ENCODE measurements at regions not wholly inside any gene's neighbourhood (a gene's known extent, or its start where the extent isn't known, plus 50 kb on each side); places are given as distances from the start of the nearest gene placed in this dataset.
"Not testable (repeated sequence)": the region's sequence is repeated elsewhere in the genome, so short reads cannot be mapped to it uniquely, and the experiment has no call there.

DNA sequence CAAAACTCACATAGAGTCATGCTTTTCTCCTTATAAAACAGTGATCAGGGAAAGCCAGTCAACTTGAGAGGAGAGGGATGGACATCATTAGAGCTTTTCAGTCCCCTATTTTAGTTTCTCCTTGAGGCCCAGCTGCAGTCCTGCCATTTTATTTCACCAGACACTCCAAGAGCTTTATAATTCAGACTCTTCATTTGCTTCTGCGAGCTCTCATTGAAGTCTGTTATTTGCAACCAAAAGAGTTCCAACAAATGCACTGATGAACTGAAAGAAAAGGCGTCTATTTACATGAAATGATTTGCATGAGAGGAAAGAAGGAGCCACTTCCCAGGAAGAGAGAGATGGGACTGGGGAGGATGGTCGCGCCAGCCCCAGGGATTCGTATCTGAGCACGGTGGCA lies 86.8 kb downstream of the NDUFA12 start:
- no peak for DNase-seq (ENCODE audit: low read depth)

- no peak for DNase-seq (ENCODE audit: low read depth)
Measured at GRCh38 chr12:94909663-94910062, 93.8 kb downstream of the NDUFA12 start.

DNA sequence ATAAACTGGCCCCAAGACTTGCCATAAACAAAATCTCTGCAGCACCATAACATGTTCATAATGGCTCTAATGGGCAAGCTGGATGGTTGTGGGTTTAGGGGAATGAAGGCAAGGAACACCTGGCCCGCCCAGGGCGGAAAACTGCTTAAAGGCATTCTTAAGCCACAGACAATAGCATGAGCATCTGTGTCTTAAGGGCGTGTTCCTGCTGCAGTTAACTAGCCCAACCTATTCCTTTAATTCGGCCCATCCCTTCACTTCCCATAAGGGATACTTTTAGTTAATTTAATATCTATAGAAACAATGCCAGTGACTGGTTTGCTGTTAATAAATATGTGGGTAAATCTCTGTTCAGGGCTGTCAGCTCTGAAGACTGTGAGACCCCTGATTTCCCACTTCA lies 97.7 kb downstream of the NDUFA12 start:
- DNase-seq (ENCODE audit: low read depth): not testable (repeated sequence)

GRCh38 chr12:94900496-94900895 lies 103.0 kb downstream of the NDUFA12 start:
- DNase-seq (ENCODE audit: low read depth): no peak

GRCh38 chr12:94898388-94898787 lies 105.1 kb downstream of the NDUFA12 start:
- no peak for DNase-seq (ENCODE audit: low read depth)

- DNase-seq (ENCODE audit: low read depth): no peak
Measured at GRCh38 chr12:94892544-94893267, 110.8 kb downstream of the NDUFA12 start.

DNA sequence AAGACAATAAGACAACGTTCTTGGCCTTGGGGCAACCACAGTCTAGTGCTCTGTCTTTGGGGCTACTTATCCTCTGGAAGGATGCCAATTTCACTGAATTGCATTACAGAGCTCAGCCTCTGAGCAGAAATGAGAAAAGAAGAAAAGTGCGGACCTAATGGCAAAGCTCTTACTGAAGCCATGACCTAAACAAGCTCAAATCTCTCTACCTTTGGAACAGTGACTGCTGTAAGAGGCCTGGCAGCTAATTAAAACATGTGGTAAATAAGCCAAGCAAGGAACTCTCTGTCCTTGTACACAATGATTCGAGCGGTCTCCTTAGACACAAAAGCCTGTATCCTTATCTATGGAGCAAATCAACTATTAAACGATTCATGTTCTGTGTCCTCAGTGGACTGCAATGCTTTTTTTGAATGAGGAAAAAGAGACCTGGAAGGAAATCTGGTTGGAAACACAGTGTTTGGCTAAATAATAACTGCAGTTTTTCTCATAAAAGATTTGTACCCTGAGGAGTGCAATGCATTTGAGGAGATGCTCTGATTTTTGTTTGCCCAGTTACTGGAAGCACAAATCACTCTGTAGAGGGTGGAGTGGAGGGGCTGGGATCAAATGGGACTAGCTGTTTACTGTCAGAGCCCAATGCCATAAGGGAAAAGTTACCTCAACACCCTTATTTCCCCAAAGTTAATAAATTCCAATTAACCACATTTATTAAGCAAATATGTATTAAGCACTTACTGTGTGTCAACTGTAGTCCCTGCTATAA lies 113.9 kb downstream of the NDUFA12 start:
- DNase-seq (ENCODE audit: low read depth): no peak

GRCh38 chr12:94879542-94879941 lies 124.0 kb downstream of the NDUFA12 start:
- DNase-seq (ENCODE audit: low read depth): no peak

- DNase-seq (ENCODE audit: low read depth): no peak
Measured at GRCh38 chr12:94875525-94875924, 128.0 kb downstream of the NDUFA12 start.

GRCh38 chr12:94874518-94875302 lies 128.8 kb downstream of the NDUFA12 start:
- DNase-seq (ENCODE audit: low read depth): no peak

DNA sequence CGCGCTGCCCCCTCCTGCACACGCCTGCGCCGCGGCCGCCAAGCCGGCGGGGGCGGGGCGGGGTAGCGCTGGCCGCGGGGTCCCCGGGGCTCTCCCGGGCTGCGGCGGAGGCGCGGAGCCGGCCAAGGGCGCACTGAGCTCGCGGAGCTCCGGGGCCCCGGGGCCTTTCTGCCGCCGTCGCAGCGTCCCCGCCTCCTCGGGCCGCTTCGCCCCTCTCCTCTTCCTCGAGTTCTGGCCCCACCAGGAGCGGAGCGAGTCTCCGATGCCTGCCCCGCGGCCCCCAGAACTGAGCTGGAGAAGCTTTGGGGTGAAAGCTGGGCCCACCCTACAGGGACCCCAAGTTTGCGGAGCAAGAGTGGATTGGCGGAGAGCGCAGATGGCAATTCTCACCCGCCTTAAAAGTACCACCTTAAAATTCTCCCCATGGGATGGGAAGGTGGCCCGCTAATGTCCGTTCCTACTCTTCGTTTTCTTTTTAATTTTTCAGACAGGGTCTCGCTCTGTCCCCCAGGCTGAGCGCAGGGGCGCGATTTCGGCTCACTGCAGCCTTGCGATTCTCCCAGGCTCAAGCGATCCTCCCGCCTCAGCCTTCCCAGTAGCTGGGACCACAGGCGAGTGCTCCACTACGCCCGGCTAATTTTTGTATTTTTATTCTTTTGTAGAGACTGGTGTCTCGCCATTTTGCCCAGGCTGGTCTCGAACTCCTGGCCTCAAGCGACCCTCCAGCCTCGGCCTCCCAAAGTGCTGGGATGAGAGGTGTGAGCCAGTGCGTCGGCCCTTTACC lies 129.6 kb downstream of the NDUFA12 start:
- no peak for DNase-seq (ENCODE audit: low read depth)

DNA sequence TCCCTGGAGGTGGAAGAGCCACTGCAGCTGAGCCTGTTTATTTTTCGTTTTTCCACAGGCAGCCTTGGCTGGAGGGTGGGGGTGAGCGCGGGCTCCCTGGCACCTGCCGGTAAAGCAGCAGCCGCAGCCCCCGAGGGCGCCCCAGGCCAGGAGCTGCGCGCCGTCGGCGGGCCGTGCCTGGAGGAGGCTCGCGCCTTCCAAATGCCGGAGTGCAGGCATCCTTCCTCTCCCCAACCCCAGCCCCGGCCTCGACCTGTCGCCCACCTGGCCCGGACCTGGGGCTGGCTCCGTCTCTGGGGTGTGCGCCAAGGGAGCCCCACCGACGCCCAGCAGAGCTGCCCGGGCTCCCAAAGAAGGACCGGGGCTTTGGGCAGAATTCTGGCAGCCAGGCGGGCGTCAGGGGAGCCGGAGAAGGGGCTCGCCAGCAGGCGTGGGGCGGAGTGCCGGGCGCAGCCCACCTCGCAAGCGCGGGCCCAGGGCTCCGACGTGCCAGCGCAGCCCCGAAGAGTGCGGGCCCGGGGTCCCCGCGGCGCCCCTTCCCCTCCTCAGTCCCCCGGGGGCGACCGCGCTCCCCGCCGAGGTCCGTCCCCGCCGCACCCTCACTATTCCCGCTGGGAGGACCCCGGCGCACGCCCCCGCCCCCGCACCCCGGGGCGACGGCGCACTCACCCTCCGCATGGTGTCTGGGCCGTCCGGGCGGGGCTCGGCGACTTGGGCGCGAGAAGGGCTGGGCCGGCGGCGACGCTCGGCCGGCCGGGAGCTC lies 130.3 kb downstream of the NDUFA12 start:
- no peak for DNase-seq (ENCODE audit: low read depth)

- DNase-seq (ENCODE audit: low read depth): no peak
Measured at GRCh38 chr12:94872671-94872970, 130.9 kb downstream of the NDUFA12 start.

- DNase-seq (ENCODE audit: low read depth): no peak
Measured at GRCh38 chr12:94872007-94872653, 131.4 kb downstream of the NDUFA12 start.

GRCh38 chr12:94870511-94870910 lies 133.0 kb downstream of the NDUFA12 start:
- no peak for DNase-seq (ENCODE audit: low read depth)

DNA sequence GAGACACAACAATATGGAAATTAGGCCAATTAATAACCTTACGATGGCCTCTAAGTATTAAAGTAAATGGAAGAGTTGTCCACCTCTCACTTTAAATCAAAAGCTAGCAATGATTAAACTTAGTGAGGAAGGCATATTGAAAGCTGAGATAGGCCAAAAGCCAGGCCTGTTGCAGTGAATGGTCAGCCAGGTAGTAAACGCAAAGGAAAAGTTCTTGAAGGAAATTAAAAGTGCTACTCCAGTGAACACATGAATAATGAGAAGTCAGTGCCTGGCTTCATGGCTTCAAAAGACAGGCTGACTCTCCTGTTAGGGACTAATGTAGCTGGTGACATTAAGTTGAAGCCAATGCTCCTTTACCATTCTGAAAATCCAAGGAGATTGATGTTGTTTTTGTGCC lies 135.3 kb downstream of the NDUFA12 start:
- no peak for DNase-seq (ENCODE audit: low read depth)

GRCh38 chr12:94867066-94867855 lies 136.2 kb downstream of the NDUFA12 start:
- peak; percentile 20 for DNase-seq (ENCODE audit: low read depth)

GRCh38 chr12:94864987-94865386 lies 138.5 kb downstream of the NDUFA12 start:
- no peak for DNase-seq (ENCODE audit: low read depth)

- no peak for DNase-seq (ENCODE audit: low read depth)
Measured at GRCh38 chr12:94863321-94864035, 140.0 kb downstream of the NDUFA12 start.
